HepG2 (cell line): ENCODE measurements at regions not wholly inside any gene's neighbourhood (a gene's known extent, or its start where the extent isn't known, plus 50 kb on each side); places are given as distances from the start of the nearest gene placed in this dataset.
A peak's percentile ranks its signal among the peaks of the same experiment; 100 is the strongest.

Source experiments
- BRD4 ChIP-seq: sonication (generic); formaldehyde crosslinking; IDR thresholded peaks from 2 replicates; pipeline ENCODE4 v1.4.0; 2020; ENCODE audit warnings: missing genetic modification reagents
- CCAR2 ChIP-seq: fragments of 200-400 bp; formaldehyde crosslinking; optimal IDR thresholded peaks from 2 replicates; pipeline ENCODE3; 2018; ENCODE audit warnings: low read depth, mild to moderate bottlenecking, low read length, moderate library complexity
- CREB1 ChIP-seq, 2 experiments: fragments of 450-650 bp in 1 of 2; IDR thresholded peaks; 2 replicates each; pipeline ENCODE4 v1.6.1; 2016 to 2017; ENCODE audit warnings: control low read depth in 1 of 2, mild to moderate bottlenecking in 1 of 2, missing compliant biosample characterization in 1 of 2, missing genetic modification characterization in 1 of 2
- FOXC1 ChIP-seq: sonication (generic); formaldehyde crosslinking; IDR thresholded peaks from 2 replicates; pipeline ENCODE4 v1.8.0; 2022; ENCODE audit warnings: mild to moderate bottlenecking, missing genetic modification reagents, borderline replicate concordance
- FOXJ3 ChIP-seq: sonication (generic); formaldehyde crosslinking; IDR thresholded peaks from 2 replicates; pipeline ENCODE4 v1.4.0; 2020; ENCODE audit warnings: missing genetic modification reagents, mild to moderate bottlenecking, borderline replicate concordance
- KMT2A ChIP-seq: sonication (generic); formaldehyde crosslinking; IDR thresholded peaks from 2 replicates; pipeline ENCODE4 v1.4.0; 2020; ENCODE audit warnings: missing genetic modification reagents
- NFKB2 ChIP-seq: sonication (generic); formaldehyde crosslinking; IDR thresholded peaks from 2 replicates; pipeline ENCODE4 v1.4.0; 2020; ENCODE audit warnings: missing genetic modification reagents, borderline replicate concordance
- NR2C2 ChIP-seq: sonication (generic); formaldehyde crosslinking; IDR thresholded peaks from 2 replicates; pipeline ENCODE4 v1.4.0; 2020; ENCODE audit warnings: missing genetic modification reagents, mild to moderate bottlenecking, moderate library complexity, borderline replicate concordance
- RBM22 ChIP-seq: fragments of 200-400 bp; formaldehyde crosslinking; optimal IDR thresholded peaks from 2 replicates; pipeline ENCODE3; 2017; ENCODE audit warnings: mild to moderate bottlenecking, low read length, moderate library complexity
- SIX1 ChIP-seq: sonication (generic); formaldehyde crosslinking; IDR thresholded peaks from 2 replicates; pipeline ENCODE4 v1.4.0; 2020; ENCODE audit warnings: missing genetic modification reagents, borderline replicate concordance
- SMAD1 ChIP-seq: sonication (generic); formaldehyde crosslinking; IDR thresholded peaks from 2 replicates; pipeline ENCODE4 v1.4.0; 2020; ENCODE audit warnings: missing genetic modification reagents, low read depth, mild to moderate bottlenecking, borderline replicate concordance
- SMARCE1 ChIP-seq: fragments of 450-650 bp; IDR thresholded peaks from 2 replicates; pipeline ENCODE4 v1.6.1; 2017; ENCODE audit warnings: borderline replicate concordance
- TSC22D2 ChIP-seq: sonication (generic); formaldehyde crosslinking; IDR thresholded peaks from 2 replicates; pipeline ENCODE4 v1.5.1; 2020; ENCODE audit warnings: missing genetic modification reagents, mild to moderate bottlenecking, borderline replicate concordance
- ZBTB1 ChIP-seq: sonication (generic); formaldehyde crosslinking; IDR thresholded peaks from 2 replicates; pipeline ENCODE4 v1.4.0; 2020; ENCODE audit warnings: missing genetic modification reagents, borderline replicate concordance
- ZNF205 ChIP-seq: IDR thresholded peaks from 2 replicates; pipeline ENCODE4 v1.6.1; 2018; ENCODE audit warnings: missing biosample characterization, missing genetic modification reagents
- ZNF563 ChIP-seq: sonication (generic); formaldehyde crosslinking; IDR thresholded peaks from 2 replicates; pipeline ENCODE4 v1.8.0; 2022; ENCODE audit warnings: mild to moderate bottlenecking, moderate library complexity, missing genetic modification reagents
- ZNF572 ChIP-seq: sonication (generic); formaldehyde crosslinking; IDR thresholded peaks from 2 replicates; pipeline ENCODE4 v1.5.1; 2020; ENCODE audit warnings: mild to moderate bottlenecking, missing genetic modification reagents
- ZNF713 ChIP-seq: sonication (generic); formaldehyde crosslinking; IDR thresholded peaks from 2 replicates; pipeline ENCODE4 v1.4.0; 2020; ENCODE audit warnings: mild to moderate bottlenecking, missing genetic modification reagents
- TF ChIP-seq, protein P1 (sequence below): IDR thresholded peaks from 2 replicates; pipeline ENCODE4 v1.6.1; 2016; ENCODE audit warnings: low read depth
- TF ChIP-seq, protein P2 (sequence below): sonication (generic); formaldehyde crosslinking; IDR thresholded peaks from 2 replicates; pipeline ENCODE4 v1.8.0; 2022; ENCODE audit warnings: missing genetic modification reagents, mild to moderate bottlenecking, borderline replicate concordance
- TF ChIP-seq, protein P3 (sequence below): sonication (generic); IDR thresholded peaks from 2 replicates; pipeline ENCODE4 v1.6.1; 2016; ENCODE audit warnings: low read depth, borderline replicate concordance
- TF ChIP-seq, protein P4 (sequence below): sonication (generic); formaldehyde crosslinking; IDR thresholded peaks from 2 replicates; pipeline ENCODE4 v1.4.0; 2020; ENCODE audit warnings: mild to moderate bottlenecking, missing genetic modification reagents
- TF ChIP-seq, protein P5 (sequence below): sonication (generic); formaldehyde crosslinking; IDR thresholded peaks from 2 replicates; pipeline ENCODE4 v1.4.0; 2020; ENCODE audit warnings: mild to moderate bottlenecking, low read depth, missing genetic modification reagents

DNA sequence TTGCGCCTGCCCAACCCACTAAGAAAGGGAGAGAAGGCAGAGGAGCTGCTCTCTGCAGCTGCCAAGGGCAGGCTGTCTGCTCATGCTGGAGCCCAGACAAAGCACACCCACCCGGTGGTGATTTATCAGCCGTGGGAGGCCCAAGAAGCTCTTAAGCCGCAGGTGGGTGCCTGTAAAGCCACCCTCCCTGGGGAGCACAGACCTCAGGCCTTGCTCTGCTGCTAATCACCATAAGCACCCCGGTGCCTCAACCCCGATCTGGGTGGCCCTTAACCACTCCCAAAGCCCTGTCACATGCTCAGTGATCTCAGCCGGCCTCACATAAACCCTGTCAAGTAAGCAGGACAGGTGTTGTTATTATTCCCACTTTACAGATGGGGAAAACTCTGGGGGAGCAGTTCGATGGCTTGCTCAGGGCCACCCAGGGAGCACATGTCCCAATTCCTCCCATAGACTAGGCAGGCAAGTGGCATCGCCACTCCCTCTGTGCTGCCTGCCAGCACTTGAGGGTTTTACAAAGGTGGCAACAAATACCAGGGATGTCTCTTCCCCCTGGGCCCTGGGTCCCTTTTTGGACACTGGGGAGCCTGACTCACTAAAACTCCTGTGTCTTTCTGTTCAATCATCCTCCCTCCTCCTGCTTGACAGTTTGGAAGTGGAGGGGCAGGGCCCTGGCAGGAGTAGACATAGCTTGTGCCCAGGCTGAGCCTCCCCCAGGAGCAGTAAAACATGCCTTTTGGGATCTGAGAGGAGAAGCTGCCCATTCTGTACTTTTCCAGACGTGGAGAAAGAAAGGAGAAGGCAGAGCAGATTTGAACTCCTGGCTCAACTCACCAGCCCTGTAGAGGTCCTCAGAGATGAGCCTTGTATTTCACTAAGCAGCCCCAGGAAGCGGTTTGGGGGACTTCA is 299.3 kb downstream of the SOX9 start (continued):
- TF ChIP-seq, protein P1, sequence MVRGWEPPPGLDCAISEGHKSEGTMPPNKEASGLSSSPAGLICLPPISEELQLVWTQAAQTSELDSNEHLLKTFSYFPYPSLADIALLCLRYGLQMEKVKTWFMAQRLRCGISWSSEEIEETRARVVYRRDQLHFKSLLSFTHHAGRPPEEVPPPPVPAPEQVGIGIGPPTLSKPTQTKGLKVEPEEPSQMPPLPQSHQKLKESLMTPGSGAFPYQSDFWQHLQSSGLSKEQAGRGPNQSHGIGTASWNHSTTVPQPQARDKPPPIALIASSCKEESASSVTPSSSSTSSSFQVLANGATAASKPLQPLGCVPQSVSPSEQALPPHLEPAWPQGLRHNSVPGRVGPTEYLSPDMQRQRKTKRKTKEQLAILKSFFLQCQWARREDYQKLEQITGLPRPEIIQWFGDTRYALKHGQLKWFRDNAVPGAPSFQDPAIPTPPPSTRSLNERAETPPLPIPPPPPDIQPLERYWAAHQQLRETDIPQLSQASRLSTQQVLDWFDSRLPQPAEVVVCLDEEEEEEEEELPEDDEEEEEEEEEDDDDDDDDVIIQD (CRISPR knock-in tag) = no peak
- TF ChIP-seq SIX1 (no peak), SMAD1 (CRISPR knock-in tag) (0 out of 2 replicates have a peak, but pooled peaks have one; percentile 83), SMARCE1 (no peak), CREB1 (IDR thresholded peaks at IDR 0.05) (no peak), CREB1 (CRISPR knock-in tag; IDR thresholded peaks at IDR 0.05) (no peak), RBM22 (peak; percentile 82), CCAR2 (no peak), ZNF713 (CRISPR knock-in tag) (0 out of 2 replicates have a peak, but pooled peaks have one; percentile 59), ZNF572 (peak; percentile 81; the same call in 1 of the 2 replicates), BRD4 (CRISPR knock-in tag) (0 out of 2 replicates have a peak, but pooled peaks have one; percentile 20), NR2C2 (CRISPR knock-in tag) (no peak), ZNF563 (CRISPR knock-in tag) (peak; percentile 35; the same call in 1 of the 2 replicates), TSC22D2 (CRISPR knock-in tag) (0 out of 2 replicates have a peak, but pooled peaks have one; percentile 27), KMT2A (CRISPR knock-in tag) (0 out of 2 replicates have a peak, but pooled peaks have one; percentile 16), ZNF205 (CRISPR knock-in tag) (0 out of 2 replicates have a peak, but pooled peaks have one; percentile 19), ZBTB1 (CRISPR knock-in tag) (peak; percentile 11; the same call in 1 of the 2 replicates), NFKB2 (CRISPR knock-in tag) (peak; percentile 71; the same call in 1 of the 2 replicates), FOXJ3 (CRISPR knock-in tag) (no peak), FOXC1 (CRISPR knock-in tag) (no peak)
- TF ChIP-seq, protein P2, sequence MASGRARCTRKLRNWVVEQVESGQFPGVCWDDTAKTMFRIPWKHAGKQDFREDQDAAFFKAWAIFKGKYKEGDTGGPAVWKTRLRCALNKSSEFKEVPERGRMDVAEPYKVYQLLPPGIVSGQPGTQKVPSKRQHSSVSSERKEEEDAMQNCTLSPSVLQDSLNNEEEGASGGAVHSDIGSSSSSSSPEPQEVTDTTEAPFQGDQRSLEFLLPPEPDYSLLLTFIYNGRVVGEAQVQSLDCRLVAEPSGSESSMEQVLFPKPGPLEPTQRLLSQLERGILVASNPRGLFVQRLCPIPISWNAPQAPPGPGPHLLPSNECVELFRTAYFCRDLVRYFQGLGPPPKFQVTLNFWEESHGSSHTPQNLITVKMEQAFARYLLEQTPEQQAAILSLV (CRISPR knock-in tag) = 0 out of 2 replicates have a peak, but pooled peaks have one; percentile 38
- TF ChIP-seq, protein P3, sequence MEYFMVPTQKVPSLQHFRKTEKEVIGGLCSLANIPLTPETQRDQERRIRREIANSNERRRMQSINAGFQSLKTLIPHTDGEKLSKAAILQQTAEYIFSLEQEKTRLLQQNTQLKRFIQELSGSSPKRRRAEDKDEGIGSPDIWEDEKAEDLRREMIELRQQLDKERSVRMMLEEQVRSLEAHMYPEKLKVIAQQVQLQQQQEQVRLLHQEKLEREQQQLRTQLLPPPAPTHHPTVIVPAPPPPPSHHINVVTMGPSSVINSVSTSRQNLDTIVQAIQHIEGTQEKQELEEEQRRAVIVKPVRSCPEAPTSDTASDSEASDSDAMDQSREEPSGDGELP = no peak
- TF ChIP-seq, protein P4, sequence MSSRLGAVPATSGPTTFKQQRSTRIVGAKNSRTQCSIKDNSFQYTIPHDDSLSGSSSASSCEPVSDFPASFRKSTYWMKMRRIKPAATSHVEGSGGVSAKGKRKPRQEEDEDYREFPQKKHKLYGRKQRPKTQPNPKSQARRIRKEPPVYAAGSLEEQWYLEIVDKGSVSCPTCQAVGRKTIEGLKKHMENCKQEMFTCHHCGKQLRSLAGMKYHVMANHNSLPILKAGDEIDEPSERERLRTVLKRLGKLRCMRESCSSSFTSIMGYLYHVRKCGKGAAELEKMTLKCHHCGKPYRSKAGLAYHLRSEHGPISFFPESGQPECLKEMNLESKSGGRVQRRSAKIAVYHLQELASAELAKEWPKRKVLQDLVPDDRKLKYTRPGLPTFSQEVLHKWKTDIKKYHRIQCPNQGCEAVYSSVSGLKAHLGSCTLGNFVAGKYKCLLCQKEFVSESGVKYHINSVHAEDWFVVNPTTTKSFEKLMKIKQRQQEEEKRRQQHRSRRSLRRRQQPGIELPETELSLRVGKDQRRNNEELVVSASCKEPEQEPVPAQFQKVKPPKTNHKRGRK (CRISPR knock-in tag) = 0 out of 2 replicates have a peak, but pooled peaks have one; percentile 33
- TF ChIP-seq, protein P5, sequence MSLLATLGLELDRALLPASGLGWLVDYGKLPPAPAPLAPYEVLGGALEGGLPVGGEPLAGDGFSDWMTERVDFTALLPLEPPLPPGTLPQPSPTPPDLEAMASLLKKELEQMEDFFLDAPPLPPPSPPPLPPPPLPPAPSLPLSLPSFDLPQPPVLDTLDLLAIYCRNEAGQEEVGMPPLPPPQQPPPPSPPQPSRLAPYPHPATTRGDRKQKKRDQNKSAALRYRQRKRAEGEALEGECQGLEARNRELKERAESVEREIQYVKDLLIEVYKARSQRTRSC (CRISPR knock-in tag) = no peak
